HepG2 (cell line): ENCODE measurements at regions not wholly inside any gene's neighbourhood (a gene's known extent, or its start where the extent isn't known, plus 50 kb on each side); places are given as distances from the start of the nearest gene placed in this dataset.

ENCODE experiments used
- ATAC-seq: fragments of 200-7000 bp; cut with Tn5 transposase; 3 replicates; pipeline ENCODE4 v1.9.1; 2020; ENCODE audit warnings: mild to moderate bottlenecking, moderate library complexity
- BruUV-seq: library from RNA; stranded (reverse); fragments of 400-500 nt; replicated peaks from 2 replicates; lab custom pipeline; 2021; lab: Mats Ljungman, UMichigan
- CTCF ChIA-PET: fragments of 300-600 bp; formaldehyde crosslinking; extraction: SDS; loops from one replicate; lab custom pipeline; 2021; ENCODE audit warnings: low total read pairs, inconsistent platforms, low intra/inter-chr PET ratio; lab: Yijun Ruan, JAX
- POLR2A ChIA-PET: fragments of 350-600 bp; sonication (Branson Sonifier 250); formaldehyde crosslinking; loops from one replicate; lab custom pipeline; 2020; ENCODE audit warnings: antibody characterized with exemption, inconsistent platforms; lab: Yijun Ruan, JAX
- DNase-seq: peaks from one replicate; pipeline ENCODE4 v3.0.0-alpha.2; 2015; ENCODE audit warnings: low spot score
- FAIRE-seq: peaks from 3 replicates; lab custom pipeline; 2011; peaks lifted over from hg19 to GRCh38; lab: Jason Lieb, UNC
- H2AFZ ChIP-seq: one replicate; pipeline ENCODE4 v1.6.1; 2011; ENCODE audit warnings: low read length, inconsistent platforms
- H3K27ac ChIP-seq: fragments of 300-600 bp; 3 replicates; pipeline ENCODE4 v1.8.0; 2011; ENCODE audit warnings: mixed run types, mild to moderate bottlenecking, mixed read lengths, low read length, inconsistent platforms; ENCODE audit not compliant: insufficient read depth; ENCODE audit errors: extremely low read length
- H3K27me3 ChIP-seq, 2 experiments: fragments of 200-600 bp in 1 of 2; 2 replicates in 1 of 2; 3 replicates in 1 of 2; pipeline versions ENCODE4 v1.6.0 to v1.8.0; 2011; ENCODE audit warnings: low read length in 2 of 2, mild to moderate bottlenecking in 2 of 2, moderate library complexity in 2 of 2, inconsistent platforms in 1 of 2; ENCODE audit not compliant: insufficient read depth in 2 of 2, control insufficient read depth in 1 of 2
- H3K36me3 ChIP-seq, 2 experiments: fragments of 200-600 bp in 1 of 2; replicated peaks in 1 of 2; 2 replicates in 1 of 2; 3 replicates in 1 of 2; pipeline versions ENCODE4 v1.5.1 to v1.8.0; 2011; ENCODE audit warnings: low read length in 2 of 2, inconsistent platforms in 1 of 2; ENCODE audit not compliant: insufficient read depth in 2 of 2, control insufficient read depth in 1 of 2
- H3K4me1 ChIP-seq: 2 replicates; pipeline ENCODE4 v1.5.1; 2012; ENCODE audit warnings: low read length, inconsistent platforms; ENCODE audit not compliant: insufficient read depth
- H3K4me2 ChIP-seq: 2 replicates; pipeline ENCODE4 v1.6.0; 2011; ENCODE audit warnings: low read depth, low read length, inconsistent platforms
- H3K4me3 ChIP-seq, 3 experiments: fragments of 200-600 bp in 1 of 3; sonication (generic), shearing (Covaris generic) in 1 of 3; replicated peaks in 1 of 3; 2 replicates each; pipeline ENCODE4 v1.5.1; 2011 to 2016; ENCODE audit warnings: low read length in 3 of 3, inconsistent platforms in 2 of 3, low read depth in 2 of 3, mild to moderate bottlenecking in 2 of 3, control low read depth in 1 of 3, mixed read lengths in 1 of 3; ENCODE audit not compliant: insufficient read depth in 1 of 3
- H3K79me2 ChIP-seq: one replicate; pipeline ENCODE4 v1.6.1; 2011; ENCODE audit warnings: low read length, inconsistent platforms; ENCODE audit not compliant: insufficient read depth
- H3K9ac ChIP-seq: 2 replicates; pipeline ENCODE4 v1.6.0; 2011; ENCODE audit warnings: mild to moderate bottlenecking, low read depth, low read length, inconsistent platforms; ENCODE audit not compliant: insufficient read depth
- H3K9me3 ChIP-seq: 2 replicates; pipeline ENCODE4 v1.5.1; 2012; ENCODE audit warnings: mild to moderate bottlenecking, low read length
- H4K20me1 ChIP-seq: 2 replicates; pipeline ENCODE4 v1.6.0; 2011; ENCODE audit warnings: inconsistent platforms, mild to moderate bottlenecking, low read length, moderate library complexity; ENCODE audit not compliant: insufficient read depth
- FOXJ3 ChIP-seq: sonication (generic); formaldehyde crosslinking; IDR thresholded peaks from 2 replicates; pipeline ENCODE4 v1.4.0; 2020; ENCODE audit warnings: missing genetic modification reagents, mild to moderate bottlenecking, borderline replicate concordance
- HNRNPH1 ChIP-seq: fragments of 200-400 bp; formaldehyde crosslinking; optimal IDR thresholded peaks from 2 replicates; pipeline ENCODE3; 2017; ENCODE audit warnings: mild to moderate bottlenecking, low read depth, low read length
- JUND ChIP-seq: sonication (generic); formaldehyde crosslinking; IDR thresholded peaks from 2 replicates; pipeline ENCODE4 v1.8.0; 2022; ENCODE audit warnings: mild to moderate bottlenecking, missing genetic modification reagents
- MTF1 ChIP-seq: sonication (generic); formaldehyde crosslinking; IDR thresholded peaks from 2 replicates; pipeline ENCODE4 v1.5.0; 2020; ENCODE audit warnings: missing genetic modification reagents
- RFXANK ChIP-seq: IDR thresholded peaks from 2 replicates; pipeline ENCODE4 v1.6.1; 2016
- SKIL ChIP-seq: sonication (generic); formaldehyde crosslinking; IDR thresholded peaks from 2 replicates; pipeline ENCODE4 v1.8.0; 2022; ENCODE audit warnings: missing genetic modification reagents, mild to moderate bottlenecking, moderate library complexity, borderline replicate concordance
- STAT5B ChIP-seq: sonication (generic); formaldehyde crosslinking; IDR thresholded peaks from 2 replicates; pipeline ENCODE4 v1.4.0; 2020; ENCODE audit warnings: missing genetic modification reagents
- THYN1 ChIP-seq: sonication (generic); formaldehyde crosslinking; IDR thresholded peaks from 2 replicates; pipeline ENCODE4 v1.8.1; 2023; ENCODE audit warnings: low read depth, mild to moderate bottlenecking, moderate library complexity, missing genetic modification reagents, borderline replicate concordance
- ZBTB10 ChIP-seq: sonication (generic); formaldehyde crosslinking; IDR thresholded peaks from 2 replicates; pipeline ENCODE4 v1.4.0; 2020; ENCODE audit warnings: missing genetic modification reagents, borderline replicate concordance
- ZFP62 ChIP-seq: sonication (generic); formaldehyde crosslinking; IDR thresholded peaks from 2 replicates; pipeline ENCODE4 v1.4.0; 2020; ENCODE audit warnings: missing genetic modification reagents
- ZNF251 ChIP-seq: sonication (generic); formaldehyde crosslinking; IDR thresholded peaks from 2 replicates; pipeline ENCODE4 v1.9.0; 2021; ENCODE audit warnings: mild to moderate bottlenecking, missing genetic modification reagents
- ZNF335 ChIP-seq: sonication (generic); formaldehyde crosslinking; IDR thresholded peaks from 2 replicates; pipeline ENCODE4 v1.4.0; 2020; ENCODE audit warnings: missing genetic modification reagents
- ZNF431 ChIP-seq: sonication (generic); formaldehyde crosslinking; IDR thresholded peaks from 2 replicates; pipeline ENCODE4 v1.9.0; 2022; ENCODE audit warnings: missing genetic modification reagents, low read depth, mild to moderate bottlenecking, borderline replicate concordance
- ZNF564 ChIP-seq: sonication (generic); formaldehyde crosslinking; IDR thresholded peaks from 2 replicates; pipeline ENCODE4 v1.8.1; 2023; ENCODE audit warnings: mild to moderate bottlenecking, missing genetic modification reagents
- WGBS: methylation state at CpG from one replicate; pipeline ENCODE4 v1.1.6; 2017; ENCODE audit warnings: low lambda C conversion rate; 5-methylcytosine and 5-hydroxymethylcytosine counted together
- in situ Hi-C: cut with HindIII; loops from 2 replicates; pipeline ENCODE4 v1.10.0; 2017; ENCODE audit warnings: low pct_unique_long_range_greater_than_20kb; ENCODE audit not compliant: extremely low pct_ligation_motif_present
- intact Hi-C: fragments of 100-400 bp; cut with micrococcal nuclease; formaldehyde crosslinking; loops from one replicate; pipeline ENCODE4 v1.10.0; 2022; ENCODE audit not compliant: unreplicated experiment
- TF ChIP-seq, protein P1 (sequence below): sonication (generic); formaldehyde crosslinking; IDR thresholded peaks from 2 replicates; pipeline ENCODE4 v1.4.0; 2020; ENCODE audit warnings: mild to moderate bottlenecking, low read depth, missing genetic modification reagents

- FAIRE-seq = no peak
- intact Hi-C loops = no loop called here
- POLR2A ChIA-PET = no interaction called here
- DNase-seq = no peak
- ATAC-seq = no peak
- CTCF ChIA-PET = no interaction called here
- BruUV-seq = no TSS peak
- Histone ChIP-seq H3K4me3 (no peak overlapping the region), H3K4me1 (no peaks in the 10 kb centered on the region), H3K9me3 (peaks cover 16% of the 10 kb centered on the region), H4K20me1 (no peaks in the 10 kb centered on the region)
- TF ChIP-seq ZFP62 (CRISPR knock-in tag) (no peak), ZNF431 (CRISPR knock-in tag) (no peak)
- TF ChIP-seq, all 625 proteins: peak for 0
- Histone ChIP-seq H3K27me3 (no peaks in the 10 kb centered on the region), H2AFZ (no peak overlapping the region), H3K9ac (no peak overlapping the region), H3K79me2 (no peaks in the 10 kb centered on the region), H3K4me2 (no peak overlapping the region), H3K27ac (no peak overlapping the region), H3K36me3 (no peaks in the 10 kb centered on the region)
- WGBS = 97% methylated on average over 1 of the region's 1 CpG
- in situ Hi-C loops = loop anchor here (10.0 kb wide), 1 partner anchor 576 kb away; the partner anchor contains the start of gene EFNB2
Measured at GRCh38 chr13:107111248-107111647, 543.3 kb upstream of the ARGLU1 start.

DNA sequence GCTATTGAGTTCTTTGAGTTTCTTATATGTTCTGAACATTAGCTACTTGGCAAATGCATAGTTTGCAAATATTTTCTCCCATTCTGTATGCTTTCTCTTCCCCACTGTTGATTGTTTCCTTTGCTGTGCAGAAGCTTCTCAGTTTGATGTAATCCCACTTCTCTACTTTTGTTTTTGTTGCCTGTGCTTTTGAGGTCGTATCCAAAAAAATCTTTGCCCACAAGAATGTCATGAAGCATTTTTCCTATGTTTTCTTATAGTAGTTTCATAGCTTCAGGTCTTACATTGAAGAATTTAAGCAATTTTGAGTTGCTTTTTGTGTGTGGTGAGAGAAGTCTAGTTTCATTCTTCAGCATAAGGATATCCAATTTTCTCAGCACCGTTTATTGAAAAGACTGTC lies 536.7 kb upstream of the ARGLU1 start:
- no peaks in the 10 kb centered on the region for H3K79me2 ChIP-seq
- no peaks in the 10 kb centered on the region for H3K27me3 ChIP-seq
- H4K20me1 ChIP-seq = no peaks in the 10 kb centered on the region
- H3K4me3 ChIP-seq = no peak overlapping the region
- H2AFZ ChIP-seq = no peak overlapping the region
- H3K4me2 ChIP-seq = no peak overlapping the region
- no peak overlapping the region for H3K9ac ChIP-seq
- H3K4me1 ChIP-seq = no peaks in the 10 kb centered on the region
- intact Hi-C loops = no loop called here
- whole genome bisulfite sequencing = 0% methylated on average over 2 of the region's 2 CpGs
- no peak for DNase-seq
- peaks cover 11% of the 10 kb centered on the region for H3K9me3 ChIP-seq
- in situ Hi-C loops = no loop called here
- no peaks in the 10 kb centered on the region for H3K36me3 ChIP-seq
- no peak for FAIRE-seq
- BruUV-seq = no TSS peak
- ATAC-seq = no peak
- ChIA-PET CTCF (no interaction called here), POLR2A (no interaction called here)
- H3K27ac ChIP-seq = no peak overlapping the region
- no peak for TF ChIP-seq ZNF564 (CRISPR knock-in tag)
- TF ChIP-seq SKIL (CRISPR knock-in tag) = no peak
- no peak for TF ChIP-seq HNRNPH1
- TF ChIP-seq ZBTB10 (CRISPR knock-in tag) = no peak
- no peak for TF ChIP-seq RFXANK
- no peak for TF ChIP-seq STAT5B (CRISPR knock-in tag)
- TF ChIP-seq THYN1 = no peak
- TF ChIP-seq JUND (CRISPR knock-in tag) = no peak
- TF ChIP-seq, protein P1, sequence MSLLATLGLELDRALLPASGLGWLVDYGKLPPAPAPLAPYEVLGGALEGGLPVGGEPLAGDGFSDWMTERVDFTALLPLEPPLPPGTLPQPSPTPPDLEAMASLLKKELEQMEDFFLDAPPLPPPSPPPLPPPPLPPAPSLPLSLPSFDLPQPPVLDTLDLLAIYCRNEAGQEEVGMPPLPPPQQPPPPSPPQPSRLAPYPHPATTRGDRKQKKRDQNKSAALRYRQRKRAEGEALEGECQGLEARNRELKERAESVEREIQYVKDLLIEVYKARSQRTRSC (CRISPR knock-in tag) = no peak
- no peak for TF ChIP-seq FOXJ3 (CRISPR knock-in tag)
- TF ChIP-seq MTF1 = no peak
- TF ChIP-seq ZNF251 = no peak
- no peak for TF ChIP-seq ZNF335
